Fibroblast of lung (primary cell): ENCODE measurements at regions not wholly inside any gene's neighbourhood (a gene's known extent, or its start where the extent isn't known, plus 50 kb on each side); places are given as distances from the start of the nearest gene placed in this dataset.

ENCODE experiments used
- DNase-seq, 2 donors: peaks; one replicate each; pipeline versions ENCODE4 v3.0.0 to v3.0.0-alpha.2; 2010; ENCODE audit warnings: low read depth in 2 of 2
- H2AFZ ChIP-seq: 2 replicates; pipeline ENCODE4 v1.5.1; 2012; ENCODE audit warnings: low read length, control low read depth, inconsistent platforms
- H3K27ac ChIP-seq: 2 replicates; pipeline ENCODE4 v1.5.1; 2011; ENCODE audit warnings: low read length, control low read depth; ENCODE audit not compliant: insufficient read depth
- H3K27me3 ChIP-seq: 2 replicates; pipeline ENCODE4 v1.5.1; 2011; ENCODE audit warnings: mild to moderate bottlenecking, low read length; ENCODE audit not compliant: control insufficient read depth, insufficient read depth
- H3K36me3 ChIP-seq: 2 replicates; pipeline ENCODE4 v1.5.1; 2011; ENCODE audit warnings: low read length; ENCODE audit not compliant: control insufficient read depth, insufficient read depth
- H3K4me1 ChIP-seq: 2 replicates; pipeline ENCODE4 v1.5.1; 2011; ENCODE audit warnings: low read length; ENCODE audit not compliant: control insufficient read depth, insufficient read depth; ENCODE audit errors: extremely low read depth
- H3K4me2 ChIP-seq: 2 replicates; pipeline ENCODE4 v1.5.1; 2011; ENCODE audit warnings: low read length, control low read depth; ENCODE audit not compliant: insufficient read depth; ENCODE audit errors: extremely low read depth
- H3K4me3 ChIP-seq, 4 experiments: fragments of 200-600 bp in 1 of 4; sonication (generic) in 1 of 4; replicated peaks in 1 of 4; 2 replicates each; pipeline ENCODE4 v1.5.1; 2011 to 2016; ENCODE audit warnings: low read length in 4 of 4, low read depth in 3 of 4, mild to moderate bottlenecking in 3 of 4, control low read depth in 2 of 4, inconsistent platforms in 1 of 4, mixed read lengths in 1 of 4; ENCODE audit not compliant: insufficient read depth in 1 of 4; ENCODE audit errors: control extremely low read depth in 1 of 4
- H3K79me2 ChIP-seq: 2 replicates; pipeline ENCODE4 v1.5.1; 2012; ENCODE audit warnings: mild to moderate bottlenecking, low read length, inconsistent platforms; ENCODE audit not compliant: control insufficient read depth, insufficient read depth
- H3K9ac ChIP-seq: 2 replicates; pipeline ENCODE4 v1.5.1; 2011; ENCODE audit warnings: mild to moderate bottlenecking, low read length, control low read depth; ENCODE audit not compliant: insufficient read depth
- H3K9me3 ChIP-seq: 2 replicates; pipeline ENCODE4 v1.5.1; 2012; ENCODE audit warnings: low read depth, low read length; ENCODE audit not compliant: control insufficient read depth, insufficient read depth
- H4K20me1 ChIP-seq: 2 replicates; pipeline ENCODE4 v1.5.1; 2011; ENCODE audit warnings: low read length; ENCODE audit not compliant: control insufficient read depth, insufficient read depth; ENCODE audit errors: extremely low read depth
- CTCF ChIP-seq, 2 donors: IDR thresholded peaks in 1 of 2; conservative IDR thresholded peaks in 1 of 2; 1 replicate in 1 of 2; 2 replicates in 1 of 2; pipeline ENCODE4 v1.5.1; 2011 to 2012; ENCODE audit warnings: low read length in 2 of 2, control low read depth in 1 of 2, inconsistent platforms in 1 of 2, low read depth in 1 of 2, mild to moderate bottlenecking in 1 of 2
- EZH2 ChIP-seq: IDR thresholded peaks from 2 replicates; pipeline ENCODE4 v1.5.1; 2012; ENCODE audit warnings: low read length, control low read depth, mild to moderate bottlenecking; ENCODE audit errors: missing control alignments

DNA sequence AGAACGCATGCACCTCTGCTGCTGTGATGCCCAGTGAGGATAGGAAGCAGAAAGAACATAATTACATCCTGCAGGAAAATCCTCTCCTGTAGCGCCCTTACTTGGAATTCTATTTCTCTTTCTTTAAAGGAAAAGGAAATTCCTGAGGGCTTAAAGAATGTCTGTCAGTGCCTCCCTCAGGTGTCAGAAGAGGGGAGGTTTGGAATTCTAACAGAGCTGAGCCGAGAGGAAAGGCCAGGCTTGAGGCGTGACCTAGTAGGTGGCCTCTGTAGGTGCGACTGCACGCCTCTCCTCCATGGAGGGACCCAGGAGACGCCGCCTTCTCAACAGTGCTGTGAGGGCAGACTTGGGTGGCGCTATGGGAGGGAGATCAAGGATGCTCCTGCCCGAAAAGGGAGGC lies 55.9 kb upstream of the ERCC6L2 start:
- no peak for DNase-seq
- H3K27ac ChIP-seq, result no peak overlapping the region
- no peak overlapping the region for H2AFZ ChIP-seq
- peaks cover 17% of the 10 kb centered on the region for H3K4me1 ChIP-seq
- H4K20me1 ChIP-seq, result no peaks in the 10 kb centered on the region
- H3K79me2 ChIP-seq, result no peaks in the 10 kb centered on the region
- TF ChIP-seq CTCF (conservative IDR thresholded peaks at IDR 0.05 in 1 of 2, IDR thresholded peaks at IDR 0.05 in 1 of 2; ENCODE audit: low read depth in 1 of 2, low read length in 2 of 2) (no peak), EZH2 (no peak)
- no peak overlapping the region for H3K9ac ChIP-seq
- no peak overlapping the region for H3K4me2 ChIP-seq
- H3K4me3 ChIP-seq, result no peak overlapping the region
- H3K27me3 ChIP-seq, result no peaks in the 10 kb centered on the region
- no peaks in the 10 kb centered on the region for H3K36me3 ChIP-seq
- H3K9me3 ChIP-seq, result no peaks in the 10 kb centered on the region

DNA sequence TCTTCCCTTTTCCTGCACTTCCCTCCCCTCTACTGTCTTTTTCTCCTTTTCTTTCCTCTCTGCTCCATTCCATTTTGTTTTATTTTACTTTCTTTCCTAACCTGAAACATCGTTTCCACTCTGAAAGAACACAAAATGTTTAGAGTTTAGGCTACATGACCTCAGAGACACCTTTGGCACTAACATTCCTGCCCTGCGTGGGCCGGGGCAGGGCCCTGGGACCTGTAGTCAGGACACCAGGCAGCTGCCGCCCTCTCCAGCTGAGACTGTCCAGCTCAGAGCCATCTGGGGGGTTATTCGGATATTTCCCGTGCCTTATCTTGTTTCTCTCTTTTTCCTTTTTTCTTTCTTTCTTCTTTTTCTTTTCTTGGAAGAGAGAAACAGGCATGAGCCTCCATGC lies 58.3 kb upstream of the ERCC6L2 start:
- TF ChIP-seq CTCF (conservative IDR thresholded peaks at IDR 0.05 in 1 of 2, IDR thresholded peaks at IDR 0.05 in 1 of 2; ENCODE audit: low read depth in 1 of 2, low read length in 2 of 2) (no peak), EZH2 (no peak)
- Histone ChIP-seq H3K4me3 (no peak overlapping the region), H3K27ac (no peak overlapping the region), H3K79me2 (no peaks in the 10 kb centered on the region), H3K36me3 (no peaks in the 10 kb centered on the region), H2AFZ (no peak overlapping the region), H3K9me3 (no peaks in the 10 kb centered on the region), H3K4me2 (no peak overlapping the region), H3K4me1 (peaks cover 7% of the 10 kb centered on the region), H3K9ac (no peak overlapping the region), H3K27me3 (no peaks in the 10 kb centered on the region), H4K20me1 (no peaks in the 10 kb centered on the region)
- no peak for DNase-seq

- H3K9me3 ChIP-seq, result no peaks in the 10 kb centered on the region
- H3K9ac ChIP-seq, result no peak overlapping the region
- TF ChIP-seq EZH2, result no peak
- TF ChIP-seq CTCF (conservative IDR thresholded peaks at IDR 0.05 in 1 of 2, IDR thresholded peaks at IDR 0.05 in 1 of 2; ENCODE audit: low read depth in 1 of 2, low read length in 2 of 2), result no peak
- no peaks in the 10 kb centered on the region for H3K79me2 ChIP-seq
- H3K27me3 ChIP-seq, result no peaks in the 10 kb centered on the region
- DNase-seq, result peak in 1 of 2 donors; percentile 11
- H3K36me3 ChIP-seq, result no peaks in the 10 kb centered on the region
- H3K4me1 ChIP-seq, result peaks cover 4% of the 10 kb centered on the region
- H3K4me3 ChIP-seq, result no peak overlapping the region
- no peaks in the 10 kb centered on the region for H4K20me1 ChIP-seq
- H3K27ac ChIP-seq, result no peak overlapping the region
- no peak overlapping the region for H2AFZ ChIP-seq
- H3K4me2 ChIP-seq, result no peak overlapping the region
Measured at GRCh38 chr9:95816716-95817115, 58.8 kb upstream of the ERCC6L2 start.
